NB4 (cell line): ENCODE measurements at regions not wholly inside any gene's neighbourhood (a gene's known extent, or its start where the extent isn't known, plus 50 kb on each side); places are given as distances from the start of the nearest gene placed in this dataset.

Experiments
- CTCF ChIP-seq: IDR thresholded peaks from one replicate; pipeline ENCODE4 v1.5.1; 2012; ENCODE audit warnings: low read depth, low read length
- MYC ChIP-seq: IDR thresholded peaks from 2 replicates; pipeline ENCODE4 v1.6.1; 2011; ENCODE audit warnings: low read depth, low read length
- POLR2A ChIP-seq: IDR thresholded peaks from 2 replicates; pipeline ENCODE4 v1.6.1; 2011; ENCODE audit warnings: mild to moderate bottlenecking; ENCODE audit not compliant: insufficient read length; ENCODE audit errors: extremely low read depth
- TF ChIP-seq, protein P1 (sequence below): IDR thresholded peaks from 2 replicates; pipeline ENCODE4 v1.6.1; 2011; ENCODE audit warnings: low read depth, low read length

- TF ChIP-seq MYC (no peak), CTCF (no peak), POLR2A (no peak)
- TF ChIP-seq, protein P1, sequence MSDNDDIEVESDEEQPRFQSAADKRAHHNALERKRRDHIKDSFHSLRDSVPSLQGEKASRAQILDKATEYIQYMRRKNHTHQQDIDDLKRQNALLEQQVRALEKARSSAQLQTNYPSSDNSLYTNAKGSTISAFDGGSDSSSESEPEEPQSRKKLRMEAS: no peak
Measured at GRCh38 chr16:50419116-50419515, 50.3 kb upstream of the BRD7 start.
